Epithelial cell of proximal tubule (primary cell): ENCODE measurements at regions not wholly inside any gene's neighbourhood (a gene's known extent, or its start where the extent isn't known, plus 50 kb on each side); places are given as distances from the start of the nearest gene placed in this dataset.

Experiments used
- DNase-seq: peaks from one replicate; pipeline ENCODE4 v3.0.0-alpha.2; 2011; ENCODE audit warnings: low read depth
- H3K4me3 ChIP-seq: 2 replicates; pipeline ENCODE4 v1.5.1; 2011; ENCODE audit warnings: low read depth, mild to moderate bottlenecking, low read length
- TF ChIP-seq, protein P1 (sequence below): conservative IDR thresholded peaks from 2 replicates; pipeline ENCODE4 v1.5.1; 2012; ENCODE audit warnings: low read depth, mild to moderate bottlenecking, low read length

DNA sequence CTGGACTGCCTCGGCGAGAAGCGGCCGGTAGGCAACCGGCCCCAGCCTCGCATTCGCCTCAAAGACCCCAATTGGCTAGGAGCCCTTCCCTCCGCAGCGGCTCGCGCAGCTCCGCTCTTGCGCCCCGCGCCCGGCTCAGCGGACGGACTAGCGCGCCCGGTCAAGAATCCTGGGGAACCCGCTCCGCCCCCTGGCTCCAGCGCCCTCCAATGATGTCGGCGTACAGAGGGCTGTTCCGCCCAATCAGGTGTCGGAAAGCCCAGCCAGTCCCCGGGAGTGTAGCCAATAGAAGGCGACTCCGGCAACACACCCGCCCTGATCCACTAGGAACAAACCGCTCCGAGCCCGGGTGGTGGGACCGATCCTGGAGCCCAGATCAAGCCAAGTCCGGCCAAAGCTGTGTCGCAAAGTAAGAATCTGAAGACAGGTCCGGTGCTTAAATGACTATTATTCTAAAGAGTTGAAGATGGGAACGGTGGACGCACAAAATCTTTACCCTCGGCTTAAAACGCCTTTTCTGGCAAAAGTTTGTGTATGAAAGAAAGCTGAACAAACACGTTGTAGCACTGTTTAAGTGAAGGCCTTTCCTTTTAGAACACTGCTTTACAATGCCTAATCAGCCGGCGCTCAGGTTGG lies 132.2 kb downstream of the OGFRL1 start:
- peak overlapping the region; percentile 86 for H3K4me3 ChIP-seq
- TF ChIP-seq, protein P1, sequence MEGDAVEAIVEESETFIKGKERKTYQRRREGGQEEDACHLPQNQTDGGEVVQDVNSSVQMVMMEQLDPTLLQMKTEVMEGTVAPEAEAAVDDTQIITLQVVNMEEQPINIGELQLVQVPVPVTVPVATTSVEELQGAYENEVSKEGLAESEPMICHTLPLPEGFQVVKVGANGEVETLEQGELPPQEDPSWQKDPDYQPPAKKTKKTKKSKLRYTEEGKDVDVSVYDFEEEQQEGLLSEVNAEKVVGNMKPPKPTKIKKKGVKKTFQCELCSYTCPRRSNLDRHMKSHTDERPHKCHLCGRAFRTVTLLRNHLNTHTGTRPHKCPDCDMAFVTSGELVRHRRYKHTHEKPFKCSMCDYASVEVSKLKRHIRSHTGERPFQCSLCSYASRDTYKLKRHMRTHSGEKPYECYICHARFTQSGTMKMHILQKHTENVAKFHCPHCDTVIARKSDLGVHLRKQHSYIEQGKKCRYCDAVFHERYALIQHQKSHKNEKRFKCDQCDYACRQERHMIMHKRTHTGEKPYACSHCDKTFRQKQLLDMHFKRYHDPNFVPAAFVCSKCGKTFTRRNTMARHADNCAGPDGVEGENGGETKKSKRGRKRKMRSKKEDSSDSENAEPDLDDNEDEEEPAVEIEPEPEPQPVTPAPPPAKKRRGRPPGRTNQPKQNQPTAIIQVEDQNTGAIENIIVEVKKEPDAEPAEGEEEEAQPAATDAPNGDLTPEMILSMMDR: no peak
- DNase-seq: no peak

DNA sequence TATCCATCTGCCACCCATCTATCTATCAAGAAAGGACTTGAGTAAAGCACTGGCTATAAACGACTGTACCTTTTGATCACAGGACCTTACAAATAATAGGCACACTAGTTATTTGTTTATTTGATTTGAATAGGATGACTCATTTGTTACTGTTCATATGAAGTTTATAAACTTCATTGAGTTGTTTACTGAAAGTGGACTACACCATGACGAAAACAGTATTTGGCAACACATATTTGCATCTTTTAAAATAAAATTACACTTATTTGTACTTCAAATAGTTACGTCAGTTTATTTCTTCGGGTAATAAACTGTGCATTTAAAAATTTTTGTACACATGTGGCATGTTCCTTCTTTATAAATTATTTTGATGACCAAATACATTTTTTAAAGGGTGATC lies 133.0 kb downstream of the OGFRL1 start:
- no peak for DNase-seq
- peak overlapping the region; percentile 86 for H3K4me3 ChIP-seq
- TF ChIP-seq, protein P1: no peak

DNA sequence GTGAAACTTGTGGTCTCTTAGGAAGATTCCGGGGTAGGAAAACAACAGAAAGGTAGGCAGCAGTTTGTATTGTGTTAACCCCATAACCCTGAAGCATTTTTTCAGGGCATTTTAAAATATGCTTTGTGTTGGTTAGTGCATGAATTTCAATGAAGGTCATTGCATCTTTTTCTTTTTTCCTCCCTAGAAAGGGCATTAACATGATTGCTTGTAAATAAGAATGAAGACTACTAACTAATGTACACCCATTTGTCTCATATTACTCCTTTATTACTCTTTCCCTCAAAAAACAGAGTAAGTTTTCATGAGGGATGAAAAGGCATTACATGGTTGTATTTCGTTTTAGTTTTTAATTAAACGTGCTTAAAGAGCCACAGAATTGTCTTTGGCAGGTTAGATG lies 141.4 kb downstream of the OGFRL1 start:
- DNase-seq: no peak
- TF ChIP-seq, protein P1: no peak

DNA sequence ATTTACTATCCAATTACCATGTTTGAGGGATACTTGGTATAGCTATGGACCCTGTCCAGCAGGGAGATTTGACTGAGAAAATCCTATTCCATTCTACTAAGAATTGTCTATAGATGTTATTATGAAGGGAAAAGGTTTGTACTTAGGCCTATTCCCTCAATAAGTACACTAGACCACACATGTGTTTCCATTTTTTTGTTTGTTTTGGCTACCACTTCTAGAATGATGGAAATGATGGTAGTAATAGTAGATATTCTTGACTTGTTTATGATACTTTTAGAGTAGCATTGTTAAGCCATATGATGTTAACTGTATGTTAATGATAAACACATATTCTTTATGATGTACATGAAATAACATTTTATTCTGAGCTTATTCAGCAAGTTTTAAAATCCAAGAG lies 144.8 kb downstream of the OGFRL1 start:
- no peak overlapping the region for H3K4me3 ChIP-seq
- DNase-seq: no peak
- TF ChIP-seq, protein P1: no peak

More for the DNA sequence above, 141.4 kb downstream of the OGFRL1 start:
- H3K4me3 ChIP-seq: no peak overlapping the region

DNA sequence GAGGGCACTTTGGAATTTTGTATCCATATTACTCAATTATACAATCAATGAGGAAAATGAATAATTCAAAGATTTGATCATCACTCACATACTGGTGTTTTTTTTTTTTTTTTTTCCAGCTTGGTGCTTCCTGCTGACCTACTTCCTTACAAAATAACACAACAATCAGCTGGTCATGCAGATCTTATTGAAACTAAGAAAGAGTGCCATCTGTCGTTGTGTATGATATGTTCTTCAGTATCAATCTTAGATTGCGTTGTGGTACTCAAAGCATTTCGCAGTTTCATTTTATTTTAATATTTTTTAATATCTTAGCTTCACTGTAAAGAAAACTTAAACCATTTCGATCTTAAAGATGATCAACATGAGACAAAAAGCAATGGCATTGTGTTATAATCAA lies 155.6 kb downstream of the OGFRL1 start:
- DNase-seq: no peak
- TF ChIP-seq, protein P1: peak; percentile 46
- no peak overlapping the region for H3K4me3 ChIP-seq

DNA sequence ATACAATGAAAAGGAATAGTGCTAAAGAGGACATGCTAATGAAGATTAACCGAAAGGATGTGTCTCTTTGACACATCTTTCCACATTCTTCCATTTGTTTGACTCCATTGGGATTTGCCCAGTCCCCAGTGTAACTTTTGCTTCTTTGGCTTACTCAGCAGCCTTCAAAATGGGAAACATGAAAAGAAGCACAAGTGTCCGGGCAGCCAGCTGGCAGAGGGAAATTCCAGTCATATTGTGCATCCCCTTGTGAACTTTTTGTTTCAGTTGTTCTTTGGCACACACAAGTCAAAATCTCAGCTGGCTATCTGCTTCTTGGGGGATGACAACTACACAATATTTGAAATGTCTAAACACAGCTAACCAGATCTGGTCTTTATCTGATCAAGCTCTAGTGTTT lies 157.4 kb downstream of the OGFRL1 start:
- no peak overlapping the region for H3K4me3 ChIP-seq
- DNase-seq: no peak
- TF ChIP-seq, protein P1: no peak

DNA sequence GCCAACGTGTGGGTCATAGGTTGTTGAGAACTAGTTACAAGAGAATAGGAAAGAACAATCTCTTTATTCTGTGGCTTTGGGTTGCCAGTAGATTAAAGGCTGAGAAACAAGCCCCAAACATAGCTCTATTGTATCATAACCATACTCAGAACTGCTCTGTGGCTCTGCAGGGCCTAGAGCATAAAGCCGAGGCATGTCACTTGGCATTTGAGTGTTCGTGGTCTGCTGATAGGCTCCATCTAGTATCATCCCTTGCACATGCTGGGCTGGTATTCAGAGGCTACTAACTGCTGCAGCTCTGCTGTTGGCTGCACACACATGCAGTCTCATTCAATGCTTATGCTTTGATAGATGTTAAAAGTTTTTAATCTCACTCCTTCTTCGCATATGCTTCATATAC lies 157.9 kb downstream of the OGFRL1 start:
- H3K4me3 ChIP-seq: no peak overlapping the region
- TF ChIP-seq, protein P1: no peak

More for the DNA sequence above, 157.9 kb downstream of the OGFRL1 start:
- no peak for DNase-seq
